NCI-H2029 (cell line): ENCODE measurements at regions not wholly inside any gene's neighbourhood (a gene's known extent, or its start where the extent isn't known, plus 50 kb on each side); places are given as distances from the start of the nearest gene placed in this dataset.

Experiments used
- DNase-seq: peaks from one replicate; lab custom pipeline; 2025; lab: John Stamatoyannopoulos, UW

GRCh38 chr1:234675006-234675405, 65.0 kb upstream of the IRF2BP2 start:
- no peak for DNase-seq

GRCh38 chr1:234674218-234674815, 64.3 kb upstream of the IRF2BP2 start:
- no peak for DNase-seq

- no peak for DNase-seq
Measured at GRCh38 chr1:234672349-234673135, 62.6 kb upstream of the IRF2BP2 start.

GRCh38 chr1:234670967-234671626, 61.1 kb upstream of the IRF2BP2 start:
- peak; percentile 84 for DNase-seq

GRCh38 chr1:234669499-234669898, 59.5 kb upstream of the IRF2BP2 start:
- DNase-seq: no peak

- no peak for DNase-seq
Measured at GRCh38 chr1:234668577-234668955, 58.6 kb upstream of the IRF2BP2 start.

GRCh38 chr1:234667600-234668576, 57.9 kb upstream of the IRF2BP2 start:
- no peak for DNase-seq

- no peak for DNase-seq
Measured at GRCh38 chr1:234666761-234667160, 56.8 kb upstream of the IRF2BP2 start.

- DNase-seq: no peak
Measured at GRCh38 chr1:234665975-234666605, 56.1 kb upstream of the IRF2BP2 start.

- no peak for DNase-seq
Measured at GRCh38 chr1:234662148-234662547, 52.2 kb upstream of the IRF2BP2 start.

GRCh38 chr1:234661317-234661928, 51.4 kb upstream of the IRF2BP2 start:
- DNase-seq: no peak

- no peak for DNase-seq
Measured at GRCh38 chr1:234660536-234661316, 50.7 kb upstream of the IRF2BP2 start.
